ENCODE measurements at regions not wholly inside any gene's neighbourhood (a gene's known extent, or its start where the extent isn't known, plus 50 kb on each side); places are given as distances from the start of the nearest gene placed in this dataset.

GRCh38 chr2:149991576-149991975, 404.0 kb upstream of the MMADHC start:
- TF ChIP-seq YY1 (IDR thresholded peaks at IDR 0.05; ENCODE audit: insufficient read depth, insufficient read length) (no peak), SUZ12 (IDR thresholded peaks at IDR 0.05; ENCODE audit: extremely low read depth, insufficient read depth, insufficient read length) (no peak)
